ENCODE measurements at regions not wholly inside any gene's neighbourhood (a gene's known extent, or its start where the extent isn't known, plus 50 kb on each side); places are given as distances from the start of the nearest gene placed in this dataset.

GRCh38 chr4:106691749-106692148, 323.2 kb upstream of the GIMD1 start:
- H3K4me3 ChIP-seq (ENCODE audit: low read depth, low read length): no peak overlapping the region
- Mint-ChIP-seq H3K4me1 (no peaks in the 10 kb centered on the region), H3K36me3 (no peaks in the 10 kb centered on the region), H3K4me3 (no peak overlapping the region), H3K9me3 (peaks cover 0 to 9% (median 8%) of the 10 kb centered on the region in 7 donors), H3K27ac (no peak overlapping the region), H3K27me3 (no peaks in the 10 kb centered on the region)
- no peaks in the 10 kb centered on the region for H3K9me3 ChIP-seq (ENCODE audit: control insufficient read depth in 2 of 2, low read length in 2 of 2)
- no peak overlapping the region for H3K27ac ChIP-seq (ENCODE audit: insufficient read depth, low read length, poor library complexity, severe bottlenecking)
- no peak for DNase-seq
- H3K36me3 ChIP-seq (ENCODE audit: control insufficient read depth, insufficient read depth, low read length): no peaks in the 10 kb centered on the region
- ATAC-seq (ENCODE audit: low read depth in 2 of 2): no peak
- H3K27me3 ChIP-seq (ENCODE audit: control insufficient read depth, insufficient read depth, low read length): no peaks in the 10 kb centered on the region
- no peaks in the 10 kb centered on the region for H3K4me1 ChIP-seq (ENCODE audit: control insufficient read depth, insufficient read depth, low read length, poor library complexity, severe bottlenecking)

GRCh38 chr4:106690487-106690886, 321.9 kb upstream of the GIMD1 start:
- Histone ChIP-seq H3K36me3 (ENCODE audit: control insufficient read depth, insufficient read depth, low read length) (no peaks in the 10 kb centered on the region), H3K27me3 (ENCODE audit: control insufficient read depth, insufficient read depth, low read length) (no peaks in the 10 kb centered on the region), H3K4me1 (ENCODE audit: control insufficient read depth, insufficient read depth, low read length, poor library complexity, severe bottlenecking) (no peaks in the 10 kb centered on the region), H3K27ac (ENCODE audit: insufficient read depth, low read length, poor library complexity, severe bottlenecking) (no peak overlapping the region), H3K4me3 (ENCODE audit: low read depth, low read length) (no peak overlapping the region), H3K9me3 (ENCODE audit: control insufficient read depth in 2 of 2, low read length in 2 of 2) (no peaks in the 10 kb centered on the region)
- H3K4me1 Mint-ChIP-seq: no peaks in the 10 kb centered on the region
- no peak for DNase-seq
- H3K4me3 Mint-ChIP-seq: no peak overlapping the region
- no peak for ATAC-seq (ENCODE audit: low read depth in 2 of 2)
- H3K9me3 Mint-ChIP-seq: peaks cover 0 to 15% (median 8%) of the 10 kb centered on the region in 7 donors
- H3K27ac Mint-ChIP-seq: no peak overlapping the region
- H3K36me3 Mint-ChIP-seq: no peaks in the 10 kb centered on the region
- no peaks in the 10 kb centered on the region for H3K27me3 Mint-ChIP-seq

- Histone ChIP-seq H3K27ac (ENCODE audit: insufficient read depth, low read length, poor library complexity, severe bottlenecking) (no peak overlapping the region), H3K36me3 (ENCODE audit: control insufficient read depth, insufficient read depth, low read length) (no peaks in the 10 kb centered on the region), H3K27me3 (ENCODE audit: control insufficient read depth, insufficient read depth, low read length) (no peaks in the 10 kb centered on the region), H3K4me3 (ENCODE audit: low read depth, low read length) (no peak overlapping the region), H3K9me3 (ENCODE audit: control insufficient read depth in 2 of 2, low read length in 2 of 2) (no peaks in the 10 kb centered on the region), H3K4me1 (ENCODE audit: control insufficient read depth, insufficient read depth, low read length, poor library complexity, severe bottlenecking) (no peaks in the 10 kb centered on the region)
- no peaks in the 10 kb centered on the region for H3K4me1 Mint-ChIP-seq
- ATAC-seq (ENCODE audit: low read depth in 2 of 2) (no peak), DNase-seq (no peak)
- H3K27me3 Mint-ChIP-seq: no peaks in the 10 kb centered on the region
- no peak overlapping the region for H3K4me3 Mint-ChIP-seq
- no peak overlapping the region for H3K27ac Mint-ChIP-seq
- H3K36me3 Mint-ChIP-seq: no peaks in the 10 kb centered on the region
- H3K9me3 Mint-ChIP-seq: peaks cover 0 to 22% (median 15%) of the 10 kb centered on the region in 7 donors
Measured at GRCh38 chr4:106687026-106687425, 318.4 kb upstream of the GIMD1 start.

GRCh38 chr4:106681381-106681921, 312.9 kb upstream of the GIMD1 start:
- H3K36me3 ChIP-seq (ENCODE audit: control insufficient read depth, insufficient read depth, low read length): no peaks in the 10 kb centered on the region
- no peak overlapping the region for H3K4me3 ChIP-seq (ENCODE audit: low read depth, low read length)
- no peaks in the 10 kb centered on the region for H3K4me1 Mint-ChIP-seq
- no peaks in the 10 kb centered on the region for H3K4me1 ChIP-seq (ENCODE audit: control insufficient read depth, insufficient read depth, low read length, poor library complexity, severe bottlenecking)
- DNase-seq: no peak
- H3K4me3 Mint-ChIP-seq: no peak overlapping the region
- H3K27me3 Mint-ChIP-seq: no peaks in the 10 kb centered on the region
- no peaks in the 10 kb centered on the region for H3K9me3 ChIP-seq (ENCODE audit: control insufficient read depth in 2 of 2, low read length in 2 of 2)
- H3K27ac ChIP-seq (ENCODE audit: insufficient read depth, low read length, poor library complexity, severe bottlenecking): no peak overlapping the region
- H3K27me3 ChIP-seq (ENCODE audit: control insufficient read depth, insufficient read depth, low read length): no peaks in the 10 kb centered on the region
- peaks cover 3 to 18% (median 11%) of the 10 kb centered on the region in 7 donors for H3K9me3 Mint-ChIP-seq
- H3K27ac Mint-ChIP-seq: no peak overlapping the region
- H3K36me3 Mint-ChIP-seq: no peaks in the 10 kb centered on the region
- no peak for ATAC-seq (ENCODE audit: low read depth in 2 of 2)

GRCh38 chr4:106679063-106679462, 310.5 kb upstream of the GIMD1 start:
- no peak for DNase-seq
- H3K27ac ChIP-seq (ENCODE audit: insufficient read depth, low read length, poor library complexity, severe bottlenecking): no peak overlapping the region
- no peaks in the 10 kb centered on the region for H3K36me3 ChIP-seq (ENCODE audit: control insufficient read depth, insufficient read depth, low read length)
- H3K27me3 ChIP-seq (ENCODE audit: control insufficient read depth, insufficient read depth, low read length): no peaks in the 10 kb centered on the region
- H3K27me3 Mint-ChIP-seq: no peaks in the 10 kb centered on the region
- H3K9me3 ChIP-seq (ENCODE audit: control insufficient read depth in 2 of 2, low read length in 2 of 2): no peaks in the 10 kb centered on the region
- peaks cover 1 to 17% (median 13%) of the 10 kb centered on the region in 7 donors for H3K9me3 Mint-ChIP-seq
- H3K27ac Mint-ChIP-seq: no peak overlapping the region
- no peak overlapping the region for H3K4me3 ChIP-seq (ENCODE audit: low read depth, low read length)
- H3K36me3 Mint-ChIP-seq: no peaks in the 10 kb centered on the region
- H3K4me1 ChIP-seq (ENCODE audit: control insufficient read depth, insufficient read depth, low read length, poor library complexity, severe bottlenecking): no peaks in the 10 kb centered on the region
- H3K4me1 Mint-ChIP-seq: no peaks in the 10 kb centered on the region
- ATAC-seq (ENCODE audit: low read depth in 2 of 2): no peak
- no peak overlapping the region for H3K4me3 Mint-ChIP-seq

DNA sequence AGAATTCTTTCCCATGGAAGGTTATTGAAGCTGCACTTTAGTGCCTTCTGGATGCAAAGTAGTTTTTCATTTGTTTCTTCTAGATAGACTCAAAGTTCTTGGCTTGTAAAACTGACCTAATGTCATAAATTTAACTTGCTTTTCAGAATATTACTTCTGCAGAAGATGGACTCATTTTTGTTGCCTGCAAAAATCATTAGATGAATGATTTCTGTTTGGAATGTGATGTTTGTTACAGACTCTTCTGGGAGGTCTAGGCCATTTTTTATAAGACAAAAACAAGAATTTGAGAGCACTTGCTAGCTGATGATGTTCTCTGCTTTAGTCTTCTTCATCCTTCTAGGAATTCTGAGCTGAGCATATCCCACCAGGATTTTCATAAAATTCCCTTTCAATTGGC, 308.6 kb upstream of the GIMD1 start:
- no peaks in the 10 kb centered on the region for H3K36me3 ChIP-seq (ENCODE audit: control insufficient read depth, insufficient read depth, low read length)
- no peak for ATAC-seq (ENCODE audit: low read depth in 2 of 2)
- Mint-ChIP-seq H3K27ac (no peak overlapping the region), H3K27me3 (no peaks in the 10 kb centered on the region), H3K36me3 (no peaks in the 10 kb centered on the region), H3K4me3 (no peak overlapping the region), H3K4me1 (no peaks in the 10 kb centered on the region), H3K9me3 (peaks cover 1 to 14% (median 9%) of the 10 kb centered on the region in 7 donors)
- no peak overlapping the region for H3K4me3 ChIP-seq (ENCODE audit: low read depth, low read length)
- no peak overlapping the region for H3K27ac ChIP-seq (ENCODE audit: insufficient read depth, low read length, poor library complexity, severe bottlenecking)
- H3K27me3 ChIP-seq (ENCODE audit: control insufficient read depth, insufficient read depth, low read length): no peaks in the 10 kb centered on the region
- H3K9me3 ChIP-seq (ENCODE audit: control insufficient read depth in 2 of 2, low read length in 2 of 2): no peaks in the 10 kb centered on the region
- H3K4me1 ChIP-seq (ENCODE audit: control insufficient read depth, insufficient read depth, low read length, poor library complexity, severe bottlenecking): no peaks in the 10 kb centered on the region
- DNase-seq: no peak

DNA sequence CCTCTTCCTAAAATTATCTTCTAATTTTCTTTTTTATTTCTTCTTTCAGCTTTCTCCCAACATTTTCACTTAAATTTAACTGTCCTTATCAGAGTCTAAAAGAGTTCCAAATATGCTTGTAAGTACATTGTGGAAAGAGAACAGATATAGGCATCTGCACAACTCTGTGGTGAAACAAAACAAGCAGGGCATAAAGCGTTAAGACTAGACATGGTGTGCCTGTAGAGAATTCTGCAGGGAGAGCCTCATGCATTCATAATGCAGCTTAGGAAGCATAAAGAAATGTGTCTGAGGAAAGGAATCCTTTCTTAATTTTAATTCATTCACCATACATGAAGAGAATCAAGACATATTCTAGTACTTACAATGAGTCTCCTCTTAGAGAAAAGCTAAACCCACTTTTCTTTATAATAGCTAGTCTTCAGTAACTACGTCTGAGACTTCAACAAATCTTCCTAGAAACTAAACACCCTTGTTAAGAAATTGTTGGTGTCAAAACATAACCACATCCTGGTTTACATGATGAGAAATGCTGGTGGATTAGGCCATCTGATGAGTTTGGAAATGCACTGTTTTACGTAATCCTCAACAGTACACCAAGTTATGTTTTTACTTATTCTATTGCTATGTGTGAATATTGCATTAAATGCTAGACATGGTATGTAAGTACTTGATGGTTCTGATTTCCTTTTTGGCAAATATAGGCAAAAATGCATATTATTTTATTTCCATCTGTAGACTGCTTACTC, 307.8 kb upstream of the GIMD1 start:
- Mint-ChIP-seq H3K27ac (no peak overlapping the region), H3K27me3 (no peaks in the 10 kb centered on the region), H3K9me3 (peaks cover 0 to 12% (median 5%) of the 10 kb centered on the region in 7 donors), H3K4me3 (no peak overlapping the region), H3K4me1 (no peaks in the 10 kb centered on the region), H3K36me3 (no peaks in the 10 kb centered on the region)
- Histone ChIP-seq H3K9me3 (ENCODE audit: control insufficient read depth in 2 of 2, low read length in 2 of 2) (no peaks in the 10 kb centered on the region), H3K36me3 (ENCODE audit: control insufficient read depth, insufficient read depth, low read length) (no peaks in the 10 kb centered on the region), H3K4me1 (ENCODE audit: control insufficient read depth, insufficient read depth, low read length, poor library complexity, severe bottlenecking) (no peaks in the 10 kb centered on the region), H3K4me3 (ENCODE audit: low read depth, low read length) (no peak overlapping the region), H3K27ac (ENCODE audit: insufficient read depth, low read length, poor library complexity, severe bottlenecking) (no peak overlapping the region), H3K27me3 (ENCODE audit: control insufficient read depth, insufficient read depth, low read length) (no peaks in the 10 kb centered on the region)
- ATAC-seq (ENCODE audit: low read depth in 2 of 2): no peak
- no peak for DNase-seq

DNA sequence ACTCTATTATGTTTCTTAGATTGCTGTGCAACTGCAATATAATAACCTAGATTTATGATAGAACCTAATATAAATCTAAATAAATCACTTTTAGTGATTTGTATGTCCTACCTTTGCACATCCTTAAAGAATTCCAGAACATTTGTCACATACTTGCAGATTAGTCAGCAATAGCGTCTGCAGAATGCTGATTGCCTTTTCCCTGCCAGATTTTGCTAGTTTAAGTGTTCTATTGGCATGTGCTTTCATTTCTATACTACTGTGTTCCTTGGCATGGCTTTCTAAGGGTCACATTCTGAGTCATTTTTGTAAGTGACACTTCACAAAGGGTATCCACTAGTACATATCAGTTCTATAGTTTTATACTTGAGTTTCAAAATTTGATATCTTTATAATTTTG, 303.1 kb upstream of the GIMD1 start:
- Histone ChIP-seq H3K4me3 (ENCODE audit: low read depth, low read length) (no peak overlapping the region), H3K9me3 (ENCODE audit: control insufficient read depth in 2 of 2, low read length in 2 of 2) (no peaks in the 10 kb centered on the region), H3K27me3 (ENCODE audit: control insufficient read depth, insufficient read depth, low read length) (no peaks in the 10 kb centered on the region), H3K36me3 (ENCODE audit: control insufficient read depth, insufficient read depth, low read length) (no peaks in the 10 kb centered on the region), H3K4me1 (ENCODE audit: control insufficient read depth, insufficient read depth, low read length, poor library complexity, severe bottlenecking) (no peaks in the 10 kb centered on the region), H3K27ac (ENCODE audit: insufficient read depth, low read length, poor library complexity, severe bottlenecking) (no peak overlapping the region)
- Mint-ChIP-seq H3K9me3 (peaks cover 0 to 19% (median 4%) of the 10 kb centered on the region in 7 donors), H3K27me3 (no peaks in the 10 kb centered on the region), H3K27ac (no peak overlapping the region), H3K4me1 (no peaks in the 10 kb centered on the region), H3K4me3 (no peak overlapping the region), H3K36me3 (no peaks in the 10 kb centered on the region)
- ATAC-seq (ENCODE audit: low read depth in 2 of 2) (no peak), DNase-seq (no peak)
